H9 (cell line): ENCODE measurements at regions not wholly inside any gene's neighbourhood (a gene's known extent, or its start where the extent isn't known, plus 50 kb on each side); places are given as distances from the start of the nearest gene placed in this dataset.

Experiments
- DNase-seq: peaks from one replicate; pipeline ENCODE4 v3.0.0-alpha.2; 2017
- H2AFZ ChIP-seq: one replicate; pipeline ENCODE4 v1.6.1; 2013; ENCODE audit warnings: mild to moderate bottlenecking, low read length, control low read depth, moderate library complexity
- H2AK5ac ChIP-seq: 2 replicates; pipeline ENCODE4 v1.6.1; 2013; ENCODE audit warnings: low read length, control low read depth, mixed read lengths; ENCODE audit not compliant: insufficient read length
- H2BK120ac ChIP-seq: one replicate; pipeline ENCODE4 v1.6.1; 2013; ENCODE audit warnings: low read depth, mild to moderate bottlenecking, low read length, control low read depth, inconsistent platforms; ENCODE audit not compliant: poor library complexity, severe bottlenecking
- H2BK12ac ChIP-seq: 2 replicates; pipeline ENCODE4 v1.6.1; 2013; ENCODE audit warnings: low read length, control low read depth, mixed read lengths, low read depth; ENCODE audit not compliant: insufficient read length
- H2BK15ac ChIP-seq: 2 replicates; pipeline ENCODE4 v1.6.1; 2013; ENCODE audit warnings: low read depth, low read length, control low read depth
- H2BK20ac ChIP-seq: one replicate; pipeline ENCODE4 v1.6.1; 2013; ENCODE audit warnings: low read depth, mild to moderate bottlenecking, low read length, control low read depth, inconsistent platforms; ENCODE audit not compliant: poor library complexity, severe bottlenecking
- H2BK5ac ChIP-seq: 2 replicates; pipeline ENCODE4 v1.6.1; 2013; ENCODE audit warnings: low read length, control low read depth, mixed read lengths; ENCODE audit not compliant: insufficient read length
- H3K14ac ChIP-seq: 2 replicates; pipeline ENCODE4 v1.6.1; 2013; ENCODE audit warnings: low read length, control low read depth; ENCODE audit not compliant: insufficient read depth
- H3K18ac ChIP-seq: 2 replicates; pipeline ENCODE4 v1.6.1; 2013; ENCODE audit warnings: low read depth, mild to moderate bottlenecking, mixed read lengths, low read length, control low read depth; ENCODE audit not compliant: insufficient read length
- H3K23ac ChIP-seq: 2 replicates; pipeline ENCODE4 v1.6.1; 2013; ENCODE audit warnings: low read length, control low read depth, mixed read lengths, low read depth; ENCODE audit not compliant: insufficient read length
- H3K23me2 ChIP-seq: 2 replicates; pipeline ENCODE4 v1.6.1; 2013; ENCODE audit warnings: low read depth, mild to moderate bottlenecking, mixed read lengths, low read length, control low read depth; ENCODE audit not compliant: insufficient read length, poor library complexity, severe bottlenecking
- H3K27ac ChIP-seq: 2 replicates; pipeline ENCODE4 v1.5.1; 2013; ENCODE audit warnings: low read length, control low read depth, mixed read lengths, low read depth; ENCODE audit not compliant: insufficient read length
- H3K27me3 ChIP-seq: 2 replicates; pipeline ENCODE4 v1.6.1; 2013; ENCODE audit warnings: low read length, control low read depth, inconsistent platforms; ENCODE audit not compliant: insufficient read depth
- H3K4ac ChIP-seq: 2 replicates; pipeline ENCODE4 v1.6.1; 2013; ENCODE audit warnings: low read depth, mild to moderate bottlenecking, control low read depth, inconsistent platforms, low read length, moderate library complexity
- H3K4me1 ChIP-seq: 2 replicates; pipeline ENCODE4 v1.6.1; 2013; ENCODE audit warnings: low read length, control low read depth, inconsistent platforms; ENCODE audit not compliant: insufficient read depth
- H3K4me2 ChIP-seq: 2 replicates; pipeline ENCODE4 v1.6.1; 2013; ENCODE audit warnings: low read length, control low read depth, mixed read lengths; ENCODE audit not compliant: insufficient read length, insufficient read depth
- H3K56ac ChIP-seq: 2 replicates; pipeline ENCODE4 v1.6.1; 2013; ENCODE audit warnings: low read depth, mild to moderate bottlenecking, mixed read lengths, low read length, control low read depth; ENCODE audit not compliant: insufficient read length
- H3K79me1 ChIP-seq: 2 replicates; pipeline ENCODE4 v1.6.1; 2013; ENCODE audit warnings: low read depth, mild to moderate bottlenecking, moderate library complexity, low read length, control low read depth, inconsistent platforms; ENCODE audit not compliant: insufficient read depth, poor library complexity, severe bottlenecking
- H3K79me2 ChIP-seq: 2 replicates; pipeline ENCODE4 v1.6.1; 2013; ENCODE audit warnings: low read length, control low read depth, inconsistent platforms; ENCODE audit not compliant: insufficient read depth
- H3K9ac ChIP-seq: 2 replicates; pipeline ENCODE4 v1.6.1; 2013; ENCODE audit warnings: low read length, control low read depth, mixed read lengths; ENCODE audit not compliant: insufficient read length; ENCODE audit errors: extremely low read depth
- H3K9me3 ChIP-seq: one replicate; pipeline ENCODE4 v1.6.1; 2013; ENCODE audit warnings: low read depth, low read length, inconsistent platforms; ENCODE audit not compliant: control insufficient read depth
- H3T11ph ChIP-seq: one replicate; pipeline ENCODE4 v1.6.1; 2013; ENCODE audit warnings: mild to moderate bottlenecking, low read length, control low read depth, inconsistent platforms
- H4K20me1 ChIP-seq: one replicate; pipeline ENCODE4 v1.6.1; 2013; ENCODE audit not compliant: control insufficient read depth, insufficient read length, insufficient read depth
- H4K5ac ChIP-seq: 2 replicates; pipeline ENCODE4 v1.6.1; 2013; ENCODE audit warnings: low read depth, mild to moderate bottlenecking, mixed read lengths, low read length, control low read depth; ENCODE audit not compliant: insufficient read length
- H4K8ac ChIP-seq: replicated peaks from 2 replicates; pipeline ENCODE4 v1.6.1; 2013; ENCODE audit warnings: low read length, control low read depth, mixed read lengths, low read depth; ENCODE audit not compliant: insufficient read length
- H4K91ac ChIP-seq: 2 replicates; pipeline ENCODE4 v1.6.1; 2013; ENCODE audit warnings: low read depth, mild to moderate bottlenecking, moderate library complexity, mixed read lengths, low read length, control low read depth; ENCODE audit not compliant: insufficient read length
- H3K27ac Mint-ChIP-seq, 3 experiments: 2 replicates in 2 of 3; 3 replicates in 1 of 3; pipeline ENCODE4 v1.8.0; 2020 to 2021; ENCODE audit warnings: mixed read lengths in 3 of 3, mild to moderate bottlenecking in 1 of 3, moderate library complexity in 1 of 3
- H3K27me3 Mint-ChIP-seq: 2 replicates; pipeline ENCODE4 v1.8.0; 2021; ENCODE audit warnings: low read depth, mild to moderate bottlenecking, moderate library complexity, mixed read lengths
- H3K36me3 Mint-ChIP-seq, 3 experiments: 2 replicates in 2 of 3; 3 replicates in 1 of 3; pipeline ENCODE4 v1.8.0; 2020 to 2021; ENCODE audit warnings: low read depth in 3 of 3, mixed read lengths in 3 of 3; ENCODE audit not compliant: insufficient read depth in 1 of 3
- H3K4me1 Mint-ChIP-seq, 2 experiments: 2 replicates each; pipeline ENCODE4 v1.8.0; 2020; ENCODE audit warnings: mixed read lengths in 2 of 2
- H3K4me3 Mint-ChIP-seq, 2 experiments: 2 replicates in 1 of 2; 3 replicates in 1 of 2; pipeline ENCODE4 v1.8.0; 2020 to 2021; ENCODE audit warnings: mild to moderate bottlenecking in 2 of 2, mixed read lengths in 2 of 2, moderate library complexity in 1 of 2
- H3K9me3 Mint-ChIP-seq, 2 experiments: 2 replicates in 1 of 2; 3 replicates in 1 of 2; pipeline ENCODE4 v1.8.0; 2020; ENCODE audit warnings: mild to moderate bottlenecking in 2 of 2, mixed read lengths in 2 of 2, moderate library complexity in 1 of 2
- WGBS: extraction: QIAGEN DNeasy Blood & Tissue Kit; methylation state at CpG from one replicate; pipeline ENCODE4 v1.1.7; 2013; ENCODE audit warnings: missing lambda C conversion rate, low lambda C conversion rate, mixed read lengths; ENCODE audit not compliant: insufficient read length; ENCODE audit errors: extremely low coverage; 5-methylcytosine and 5-hydroxymethylcytosine counted together
- TF ChIP-seq, protein P1 (sequence below): fragments of 200-600 bp; sonication (generic); conservative IDR thresholded peaks from 3 replicates; pipeline ENCODE4 v1.8.0; 2021; ENCODE audit warnings: antibody characterized with exemption, mild to moderate bottlenecking

DNA sequence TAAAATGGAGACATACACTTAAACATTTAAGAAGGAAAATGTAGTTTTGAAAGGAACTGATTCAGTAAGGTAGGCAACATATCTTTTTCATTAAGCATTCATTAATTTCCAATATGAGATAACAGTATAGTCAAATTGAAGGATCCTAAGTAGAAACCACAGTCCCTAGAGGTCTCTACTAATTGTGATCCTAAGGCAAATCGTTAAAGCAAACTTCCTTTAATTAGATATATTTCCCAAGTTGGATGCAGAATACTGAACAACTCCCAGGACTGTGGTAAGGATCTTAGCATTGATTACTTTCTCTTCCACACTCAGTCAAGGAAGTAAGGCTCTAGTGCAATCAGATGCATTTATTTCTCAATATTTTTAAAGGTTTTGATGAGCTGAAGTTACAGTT is 604.1 kb upstream of the GJE1 start:
- Histone ChIP-seq H3K27ac (no peak overlapping the region), H3K18ac (no peak overlapping the region), H3K23me2 (no peaks in the 10 kb centered on the region), H3K79me2 (no peaks in the 10 kb centered on the region), H3K9me3 (no peaks in the 10 kb centered on the region), H2AK5ac (no peak overlapping the region), H4K91ac (no peak overlapping the region), H2BK120ac (no peak overlapping the region), H3T11ph (no peak overlapping the region), H4K5ac (no peak overlapping the region), H3K4me1 (no peaks in the 10 kb centered on the region), H3K4ac (no peak overlapping the region), H2BK20ac (no peak overlapping the region), H2BK5ac (no peak overlapping the region), H2BK15ac (no peak overlapping the region), H3K14ac (no peak overlapping the region), H4K8ac (no peak overlapping the region), H3K9ac (no peak overlapping the region), H2AFZ (no peak overlapping the region), H3K56ac (no peak overlapping the region), H3K4me2 (no peak overlapping the region), H4K20me1 (no peaks in the 10 kb centered on the region), H3K79me1 (no peaks in the 10 kb centered on the region), H3K23ac (no peak overlapping the region), H2BK12ac (no peak overlapping the region), H3K27me3 (no peaks in the 10 kb centered on the region)
- TF ChIP-seq, protein P1, sequence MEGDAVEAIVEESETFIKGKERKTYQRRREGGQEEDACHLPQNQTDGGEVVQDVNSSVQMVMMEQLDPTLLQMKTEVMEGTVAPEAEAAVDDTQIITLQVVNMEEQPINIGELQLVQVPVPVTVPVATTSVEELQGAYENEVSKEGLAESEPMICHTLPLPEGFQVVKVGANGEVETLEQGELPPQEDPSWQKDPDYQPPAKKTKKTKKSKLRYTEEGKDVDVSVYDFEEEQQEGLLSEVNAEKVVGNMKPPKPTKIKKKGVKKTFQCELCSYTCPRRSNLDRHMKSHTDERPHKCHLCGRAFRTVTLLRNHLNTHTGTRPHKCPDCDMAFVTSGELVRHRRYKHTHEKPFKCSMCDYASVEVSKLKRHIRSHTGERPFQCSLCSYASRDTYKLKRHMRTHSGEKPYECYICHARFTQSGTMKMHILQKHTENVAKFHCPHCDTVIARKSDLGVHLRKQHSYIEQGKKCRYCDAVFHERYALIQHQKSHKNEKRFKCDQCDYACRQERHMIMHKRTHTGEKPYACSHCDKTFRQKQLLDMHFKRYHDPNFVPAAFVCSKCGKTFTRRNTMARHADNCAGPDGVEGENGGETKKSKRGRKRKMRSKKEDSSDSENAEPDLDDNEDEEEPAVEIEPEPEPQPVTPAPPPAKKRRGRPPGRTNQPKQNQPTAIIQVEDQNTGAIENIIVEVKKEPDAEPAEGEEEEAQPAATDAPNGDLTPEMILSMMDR, result no peak
- Mint-ChIP-seq H3K36me3 (no peaks in the 10 kb centered on the region), H3K4me3 (no peak overlapping the region), H3K27ac (no peak overlapping the region), H3K4me1 (peaks cover 3 to 5% of the 10 kb centered on the region in 2 experiments; a peak in 3 of 4 replicates), H3K9me3 (no peaks in the 10 kb centered on the region; a peak in 2 of 5 replicates), H3K27me3 (no peaks in the 10 kb centered on the region)
- no peak for DNase-seq
- WGBS, result no CpG with 5 or more reads among the region's 1 CpG
